Right renal cortex interstitium (tissue), 3 donors: ENCODE measurements at regions not wholly inside any gene's neighbourhood (a gene's known extent, or its start where the extent isn't known, plus 50 kb on each side); places are given as distances from the start of the nearest gene placed in this dataset.
"Not testable (repeated sequence)": the region's sequence is repeated elsewhere in the genome, so short reads cannot be mapped to it uniquely, and the experiment has no call there.

Source experiments
- DNase-seq, 3 donors: peaks; one replicate each; pipeline ENCODE4 v3.0.0-alpha.2; 2013; ENCODE audit warnings: low read depth in 3 of 3, low spot score in 2 of 3

DNA sequence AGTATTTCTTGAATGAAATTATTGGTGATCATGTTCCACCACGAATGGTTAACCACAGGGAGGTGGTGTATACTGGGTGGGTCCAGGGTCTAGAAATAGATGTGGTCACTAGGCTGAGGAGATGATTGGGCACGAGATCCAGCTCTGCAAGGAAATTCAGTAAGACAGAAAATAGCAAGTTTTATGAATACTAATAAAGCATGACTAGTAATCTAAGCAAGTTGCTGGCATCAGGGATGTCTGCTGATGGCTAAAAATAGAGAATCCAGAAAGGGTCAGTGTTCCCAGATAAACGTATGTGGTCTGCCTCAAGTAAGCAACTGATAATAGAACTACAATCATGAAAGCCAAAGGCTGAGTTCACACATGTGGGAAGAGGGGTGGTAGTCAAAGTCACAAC lies 108.3 kb upstream of the FRMD4B start:
- DNase-seq, result no peak

DNA sequence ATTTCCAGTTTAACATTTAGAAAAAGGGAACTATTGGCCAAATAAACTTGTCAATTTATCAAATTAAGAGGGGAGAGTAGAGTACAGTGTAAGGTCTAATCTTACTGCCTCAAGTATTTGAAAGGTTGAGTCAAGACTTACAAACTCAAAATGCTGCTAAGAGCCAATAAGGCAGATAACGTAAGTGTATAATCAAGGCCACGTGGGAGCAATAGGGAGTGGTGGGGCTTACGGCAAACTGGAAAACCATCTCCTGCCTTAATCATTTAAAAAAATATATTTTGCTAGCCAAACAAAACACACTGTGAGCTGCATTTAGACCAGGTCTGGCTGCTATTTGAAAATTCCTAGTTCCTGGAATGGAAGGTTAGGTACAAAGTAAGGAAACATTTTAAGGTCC lies 107.3 kb upstream of the FRMD4B start:
- DNase-seq, result no peak

DNA sequence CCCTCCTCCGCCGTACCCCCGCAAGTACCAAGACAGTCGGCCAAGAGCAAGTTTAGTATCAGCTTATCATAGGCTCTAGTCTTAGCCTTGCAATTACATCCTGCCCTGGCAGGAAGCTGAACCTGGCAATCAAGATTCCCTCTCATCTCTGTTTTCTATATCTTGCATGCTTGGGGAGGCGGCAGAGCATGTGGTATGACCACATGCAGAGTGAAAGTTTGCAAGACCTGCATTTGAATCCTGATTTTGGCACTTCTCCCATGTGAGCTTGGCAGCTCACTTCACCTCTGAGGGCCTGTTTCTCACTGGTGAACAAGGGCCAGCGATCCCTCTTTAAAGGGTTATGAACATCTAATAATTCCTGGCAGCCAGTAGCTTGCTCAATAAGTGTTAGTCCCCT lies 106.1 kb upstream of the FRMD4B start:
- DNase-seq, result no peak

DNA sequence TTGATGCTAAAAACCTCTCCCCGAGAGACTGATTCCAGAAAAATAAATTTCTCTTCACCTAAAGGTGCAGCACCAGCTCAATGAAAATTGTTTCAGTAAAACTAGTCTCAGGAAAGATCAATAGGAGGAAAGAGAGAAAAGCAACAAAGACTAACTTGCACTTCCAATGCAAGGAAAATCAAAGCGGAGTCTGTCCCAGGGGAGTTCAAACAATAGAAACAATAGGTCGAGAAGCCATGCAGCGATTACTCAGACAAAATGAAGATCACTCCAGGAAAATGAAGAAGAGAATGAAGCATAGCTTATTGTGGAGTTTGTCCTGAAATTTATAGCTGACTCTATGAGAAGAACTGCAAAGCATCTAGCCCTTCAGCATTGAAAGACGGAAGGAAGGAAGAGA lies 105.1 kb upstream of the FRMD4B start:
- no peak for DNase-seq

DNA sequence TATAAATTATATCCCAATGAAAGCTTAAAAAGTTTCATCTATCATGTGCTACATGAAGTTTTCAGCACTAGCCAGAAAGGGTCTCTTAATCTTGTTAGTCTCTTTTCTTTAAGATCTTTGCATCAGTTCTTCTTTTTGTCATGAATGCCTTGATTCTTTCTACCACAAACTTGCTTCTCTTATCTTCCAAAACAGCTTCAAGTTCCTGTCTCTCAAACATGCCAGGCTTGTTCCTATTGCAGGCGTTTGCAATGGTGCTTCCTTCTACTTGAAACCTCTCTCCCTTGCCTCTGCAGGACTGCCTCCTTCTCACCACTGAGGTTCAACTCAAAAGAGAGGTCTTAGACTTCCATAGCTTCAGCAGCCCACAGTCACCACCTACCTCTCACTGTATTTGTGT lies 104.3 kb upstream of the FRMD4B start:
- no peak for DNase-seq

DNA sequence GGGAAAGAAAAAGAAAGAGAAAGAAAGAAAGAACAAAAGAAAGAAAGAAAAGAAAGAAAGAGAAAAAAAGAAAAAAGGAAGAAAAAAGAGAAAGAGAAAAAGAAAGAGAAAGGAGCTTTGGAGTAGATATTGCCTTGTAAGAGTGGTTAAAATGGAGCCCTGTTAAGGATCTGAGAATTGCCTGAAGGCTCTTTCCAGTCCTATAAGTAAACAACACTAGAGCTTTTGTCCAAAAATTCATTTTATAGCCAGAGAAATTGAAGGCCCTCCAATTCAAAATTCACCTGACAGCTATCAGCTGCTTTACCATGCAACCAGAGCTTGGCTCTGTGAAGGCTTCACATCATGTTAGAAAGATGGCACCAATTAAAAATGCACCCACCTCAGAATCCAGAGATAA lies 102.1 kb upstream of the FRMD4B start:
- no peak for DNase-seq

DNA sequence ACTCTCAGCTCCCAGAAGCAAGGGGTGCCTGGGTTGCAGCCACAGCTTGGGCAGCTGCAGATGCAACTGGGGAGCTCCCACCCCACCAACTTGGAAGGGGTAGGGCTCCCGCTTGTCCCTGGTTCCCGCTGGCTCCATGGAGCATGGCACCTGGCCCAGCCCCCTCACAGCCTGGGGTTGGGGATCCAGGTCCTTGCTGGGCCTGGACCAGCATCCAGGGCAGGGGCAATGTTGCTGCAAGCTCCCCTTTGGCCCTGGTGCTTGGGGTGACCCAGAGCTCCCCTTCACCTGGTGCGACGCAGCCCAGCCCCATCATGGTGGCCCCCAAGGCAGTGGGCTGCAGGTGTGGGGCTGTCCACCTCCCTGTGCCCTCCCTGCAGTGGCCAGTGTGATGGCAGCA lies 99.6 kb upstream of the FRMD4B start:
- DNase-seq, result no peak

DNA sequence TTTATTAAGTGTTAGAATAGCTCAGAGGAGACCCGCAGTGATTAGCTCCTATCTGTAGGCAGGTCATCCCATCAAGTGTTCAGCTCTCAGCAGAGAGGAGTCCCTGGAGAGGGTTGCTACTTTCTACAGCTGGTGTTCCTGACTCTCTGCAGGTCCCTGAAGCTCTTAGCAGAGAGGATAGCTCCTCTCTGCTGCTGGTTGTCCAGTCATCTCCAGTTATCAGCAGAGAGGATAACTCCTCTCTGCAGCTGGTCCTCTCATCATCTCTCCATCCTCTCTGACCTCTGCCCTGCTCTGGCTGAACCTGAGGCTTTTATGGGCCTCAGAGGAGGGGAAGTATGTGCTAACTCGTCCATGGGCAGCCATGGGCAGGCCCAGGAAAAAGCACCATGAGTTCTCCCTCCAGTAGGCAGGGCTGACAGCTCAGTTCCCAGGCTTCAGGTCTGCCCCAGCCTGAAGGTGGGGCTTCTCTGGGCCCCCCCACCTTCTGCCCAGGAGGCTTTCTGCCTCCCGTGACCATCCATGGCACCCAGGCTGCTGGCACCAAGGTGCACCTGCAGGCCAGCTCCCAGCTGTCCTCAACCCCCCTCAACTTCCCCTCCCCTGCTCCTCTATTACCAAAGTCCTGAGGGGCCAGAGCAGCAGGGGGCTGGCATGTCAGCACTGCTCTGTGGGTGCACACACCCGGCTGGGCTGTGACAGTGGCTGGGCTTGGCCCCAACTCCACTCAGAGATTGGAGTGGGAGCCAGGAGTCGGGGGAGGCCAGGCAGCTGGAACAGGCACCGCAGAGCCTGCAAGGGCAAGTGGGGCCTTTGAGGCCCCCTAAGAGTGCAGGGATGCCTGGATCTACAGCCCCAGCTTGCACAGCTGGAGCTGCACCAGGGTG lies 98.9 kb upstream of the FRMD4B start:
- DNase-seq, result no peak

DNA sequence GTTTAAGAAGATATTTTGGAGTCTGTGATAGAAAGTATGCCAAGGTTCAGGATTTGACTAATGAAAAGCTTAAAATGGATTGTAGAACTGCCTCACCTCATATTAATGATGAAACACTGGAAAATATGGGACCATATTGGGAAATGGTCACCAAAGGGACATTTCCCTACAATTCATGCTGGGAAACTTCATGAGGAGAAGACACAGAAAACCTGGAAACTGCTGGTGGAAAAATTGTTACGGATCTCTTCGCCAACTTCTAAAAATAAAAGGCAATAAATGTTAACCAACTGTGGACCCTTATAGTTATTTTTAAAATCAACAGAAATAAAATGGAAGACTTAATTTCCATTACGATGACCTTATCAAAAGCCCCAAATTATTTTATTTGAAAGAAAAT lies 97.6 kb upstream of the FRMD4B start:
- no peak for DNase-seq

DNA sequence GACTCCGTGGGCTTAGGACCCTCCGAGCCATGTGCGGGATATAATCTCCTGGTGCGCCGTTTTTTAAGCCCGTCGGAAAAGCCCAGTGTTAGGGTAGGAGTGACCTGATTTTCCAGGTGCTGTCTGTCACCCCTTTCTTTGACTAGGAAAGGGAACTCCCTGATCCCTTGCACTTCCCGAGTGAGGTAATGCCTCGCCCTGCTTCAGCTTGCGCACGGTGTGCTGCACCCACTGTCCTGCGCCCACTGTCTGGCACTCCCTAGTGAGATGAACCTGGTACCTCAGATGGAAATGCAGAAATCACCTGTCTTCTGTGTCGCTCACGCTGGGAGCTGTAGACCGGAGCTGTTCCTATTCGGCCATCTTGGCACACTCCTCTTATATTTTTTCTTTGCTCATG lies 95.1 kb upstream of the FRMD4B start:
- DNase-seq, result not testable (repeated sequence)

DNA sequence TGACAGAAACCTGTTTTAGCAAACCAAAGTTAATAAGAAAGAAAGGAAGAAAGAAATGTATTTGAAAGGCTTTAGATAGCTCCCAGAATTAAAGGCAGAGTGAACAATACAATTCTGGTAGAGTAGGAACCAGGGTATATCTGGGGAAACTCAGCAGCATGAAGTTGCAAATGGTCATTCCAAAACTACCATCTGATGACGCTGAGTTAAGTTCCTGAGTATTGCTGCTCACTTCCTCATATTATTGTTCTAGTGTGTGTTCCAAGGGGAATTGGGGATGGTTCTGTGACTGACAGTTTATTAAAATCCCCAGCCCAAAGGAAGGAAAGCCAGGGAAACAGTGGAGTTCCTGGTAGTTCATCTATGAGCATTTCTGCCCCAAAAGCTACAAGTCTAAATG lies 88.3 kb upstream of the FRMD4B start:
- DNase-seq, result no peak

DNA sequence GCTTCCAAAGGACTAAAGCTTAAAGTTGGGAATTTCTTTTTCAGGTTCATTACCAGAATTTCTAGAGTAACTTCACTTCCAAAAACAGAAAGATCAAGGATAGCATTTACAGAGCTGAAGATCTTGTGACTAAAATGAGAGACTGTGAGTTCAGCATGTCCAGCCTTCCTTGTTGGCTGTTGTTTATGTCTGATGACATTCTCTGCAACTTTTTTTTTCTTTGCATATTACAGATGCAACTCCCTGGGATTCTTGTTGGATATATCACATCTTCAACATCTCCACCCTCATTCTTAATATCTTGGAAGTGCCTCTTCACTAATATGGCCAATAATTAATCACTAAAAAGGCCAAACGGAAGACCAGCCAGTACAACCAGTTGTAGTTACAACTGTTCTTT lies 86.2 kb upstream of the FRMD4B start:
- DNase-seq, result no peak

DNA sequence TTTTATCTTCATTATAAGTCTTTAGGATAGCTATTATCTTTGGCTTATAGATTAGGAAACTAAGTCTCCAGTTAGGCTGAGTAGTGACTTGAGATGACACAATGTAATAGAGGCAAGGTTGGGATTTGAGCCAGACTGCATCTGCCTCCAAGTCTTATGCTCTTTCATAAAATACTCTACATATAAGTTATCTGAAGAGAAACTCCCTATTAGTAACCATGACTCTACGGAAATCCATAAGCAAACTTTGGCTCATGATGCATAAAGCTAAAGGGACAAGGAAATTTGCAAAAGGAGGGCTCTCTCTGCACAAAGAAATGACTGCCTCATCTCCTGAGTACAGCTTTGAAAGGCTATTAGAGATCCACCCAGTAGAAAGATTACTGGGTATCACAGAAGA lies 77.6 kb upstream of the FRMD4B start:
- DNase-seq, result no peak

DNA sequence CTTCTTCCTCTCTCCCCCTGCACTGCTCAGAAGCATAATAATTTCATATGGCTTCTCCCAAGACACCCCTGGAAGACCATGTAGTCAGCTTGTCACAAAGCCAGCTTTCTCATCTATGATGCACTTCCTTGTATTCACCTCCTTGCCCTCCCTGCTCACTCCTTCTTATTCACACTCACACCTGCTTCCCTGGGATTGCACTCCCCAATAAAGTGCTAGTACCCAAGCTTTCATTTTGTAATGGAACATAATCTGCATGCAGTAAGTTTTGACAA lies 76.9 kb upstream of the FRMD4B start:
- no peak for DNase-seq

DNA sequence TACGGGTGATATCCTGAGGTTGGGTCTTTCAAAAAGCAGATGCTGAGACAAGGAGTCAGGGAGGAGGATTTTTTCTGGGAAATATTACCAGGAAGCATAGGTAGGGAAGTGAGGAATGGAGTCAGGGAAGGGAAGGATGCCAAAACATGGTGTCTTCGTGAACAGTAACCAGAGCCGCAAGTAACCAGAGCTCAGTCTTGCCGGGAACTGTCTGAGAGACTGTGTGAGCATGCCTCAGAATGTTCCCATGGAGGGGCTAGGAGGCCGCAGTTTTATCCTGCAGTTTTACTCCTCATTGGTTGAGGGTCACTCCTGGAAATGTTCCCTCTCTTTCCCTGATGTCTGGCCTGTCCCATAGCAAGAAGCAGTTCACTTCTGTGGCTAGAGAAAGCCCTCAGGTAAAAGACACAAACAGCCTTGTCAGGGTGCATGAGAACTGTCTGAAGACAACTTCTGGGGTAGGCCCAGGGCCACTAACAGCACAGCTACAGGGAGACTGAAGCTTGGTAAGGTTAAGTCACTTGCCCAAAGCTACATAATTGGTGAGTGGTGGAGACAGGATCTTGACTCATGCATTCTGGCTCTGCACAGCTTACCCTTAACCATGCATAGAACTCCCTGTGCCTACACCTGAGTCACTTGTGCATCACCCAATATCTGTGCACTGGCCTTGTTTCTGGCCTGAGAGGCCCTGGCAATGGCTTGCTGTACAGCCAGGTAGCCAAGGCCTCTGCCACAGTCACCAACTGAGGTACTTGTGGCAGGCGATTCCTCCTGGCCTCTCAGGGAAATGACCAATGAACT lies 76.3 kb upstream of the FRMD4B start:
- DNase-seq, result no peak

DNA sequence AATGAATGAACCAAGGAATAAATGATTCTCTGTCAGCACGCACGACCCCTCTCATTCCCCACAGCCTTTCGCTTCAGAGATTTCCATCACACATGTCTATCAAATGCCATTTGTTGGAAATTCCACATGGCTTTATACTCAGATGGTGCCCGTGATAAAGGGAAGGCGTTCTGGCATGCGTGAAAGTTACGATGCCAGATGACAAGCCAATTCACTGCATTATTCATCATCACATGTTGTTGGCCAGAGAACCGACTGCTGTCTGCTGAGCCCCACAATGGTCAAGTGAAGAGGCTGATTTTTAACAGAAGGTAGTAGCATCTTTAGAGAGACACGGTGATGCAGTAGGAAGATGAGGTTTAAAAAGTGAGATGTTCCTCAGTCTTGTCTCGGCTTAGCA lies 74.1 kb upstream of the FRMD4B start:
- no peak for DNase-seq

DNA sequence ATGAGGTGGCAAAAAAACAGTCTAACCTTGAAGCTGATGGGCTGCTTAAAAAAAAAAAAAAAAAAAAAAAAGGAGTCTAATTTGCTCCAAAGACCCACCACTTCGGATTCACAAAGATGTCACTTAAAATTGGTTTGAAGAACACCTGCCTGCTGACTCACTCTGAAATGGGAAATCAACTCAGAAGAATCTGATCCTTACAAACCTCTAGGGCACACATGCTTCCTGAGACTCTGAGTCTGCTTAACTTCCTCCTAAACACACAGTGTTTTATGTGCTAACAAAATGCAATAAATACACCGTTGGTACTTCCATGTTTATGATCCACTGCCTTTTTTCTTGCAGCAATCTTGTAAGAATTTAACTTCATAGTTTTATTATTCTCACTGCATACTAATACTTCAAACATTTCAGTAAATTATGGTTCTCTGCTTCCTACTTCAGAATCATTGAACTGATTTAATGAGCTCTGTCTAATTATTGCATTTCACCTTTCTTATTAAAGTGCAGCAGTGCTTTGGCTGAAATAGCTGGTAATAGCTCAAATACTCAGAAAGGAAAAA lies 73.0 kb upstream of the FRMD4B start:
- DNase-seq, result no peak

DNA sequence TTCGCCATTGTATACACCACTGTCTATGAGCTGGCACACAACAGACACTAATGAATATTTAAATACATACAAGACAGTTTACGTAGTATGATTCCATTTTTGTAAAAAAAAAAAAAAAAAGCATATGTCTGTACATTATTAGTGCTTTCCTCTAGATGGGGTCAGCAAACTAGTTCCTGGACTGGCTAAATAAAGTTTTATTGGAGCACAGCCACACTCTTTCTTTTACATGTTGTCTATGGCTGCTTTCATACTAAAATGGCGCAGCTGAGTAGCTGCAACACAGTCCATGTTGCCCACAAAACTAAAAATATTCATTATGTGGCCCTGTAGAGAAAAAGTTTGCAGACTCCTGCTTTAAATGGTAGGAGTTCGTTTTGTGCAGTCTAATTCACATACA lies 70.7 kb upstream of the FRMD4B start:
- no peak for DNase-seq

DNA sequence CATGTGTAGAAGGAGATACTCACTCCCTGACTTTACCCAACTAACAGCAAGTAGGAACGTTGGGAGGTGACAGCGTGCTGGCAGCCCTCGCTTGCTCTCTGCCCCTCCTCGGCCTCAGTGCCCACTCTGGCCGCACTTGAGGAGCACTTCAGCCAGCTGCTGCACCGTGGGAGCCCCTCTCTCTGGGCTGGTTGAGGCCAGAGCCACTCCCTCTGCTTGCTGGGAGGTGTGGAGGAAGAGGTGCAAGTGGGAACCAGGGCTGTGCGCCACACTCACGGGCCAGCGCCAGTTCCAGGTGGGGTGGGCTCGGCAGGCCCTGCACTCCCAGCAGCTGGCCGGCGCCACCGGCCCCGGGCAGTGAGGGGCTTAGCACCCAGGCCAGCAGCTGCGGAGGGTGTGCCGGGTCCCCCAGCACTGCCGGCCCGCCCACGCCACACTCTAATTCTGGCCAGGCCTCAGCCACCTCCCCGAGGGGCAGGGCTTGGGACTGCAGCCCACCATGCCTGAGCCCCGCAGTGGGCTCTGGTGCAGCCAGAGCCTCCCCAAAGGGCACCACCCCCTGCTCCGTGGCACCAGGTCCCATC lies 68.4 kb upstream of the FRMD4B start:
- no peak for DNase-seq

DNA sequence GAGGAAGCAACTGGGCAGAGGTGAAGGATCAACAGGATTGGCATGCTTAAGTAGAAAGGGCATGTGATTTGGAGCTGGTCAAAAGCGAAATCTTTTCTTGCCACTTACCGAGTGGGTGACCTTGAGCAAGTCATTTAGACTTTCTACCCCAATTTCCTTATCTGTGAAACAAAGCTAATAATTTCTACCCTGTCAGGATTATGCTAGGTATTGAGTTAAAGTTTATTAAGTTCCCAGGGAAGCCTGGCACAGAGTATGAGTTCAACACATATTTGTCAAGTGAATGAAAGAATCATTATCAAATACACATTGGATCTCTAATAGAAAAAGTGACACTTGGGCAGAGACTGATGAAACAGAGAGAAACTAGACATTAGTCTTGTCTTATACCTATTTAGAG lies 66.4 kb upstream of the FRMD4B start:
- DNase-seq, result no peak

DNA sequence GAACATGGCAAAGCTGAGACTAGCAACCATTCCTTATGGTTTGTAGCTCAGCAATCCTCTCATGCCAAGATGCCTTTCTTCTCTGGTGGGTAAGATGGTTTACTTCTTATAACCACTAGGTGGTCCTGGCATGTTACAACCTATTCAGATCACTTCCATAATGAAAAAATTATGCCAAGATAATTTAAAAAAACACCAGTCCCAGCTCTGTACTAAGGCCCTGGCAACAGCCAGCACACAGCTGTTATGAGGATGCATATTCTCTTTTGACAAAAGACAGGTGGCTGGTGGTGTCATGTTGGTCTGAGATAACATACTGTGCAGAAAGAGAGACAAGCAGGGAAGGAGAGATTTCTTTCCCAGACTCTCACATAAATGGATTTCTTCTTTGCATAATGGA lies 65.7 kb upstream of the FRMD4B start:
- no peak for DNase-seq

DNA sequence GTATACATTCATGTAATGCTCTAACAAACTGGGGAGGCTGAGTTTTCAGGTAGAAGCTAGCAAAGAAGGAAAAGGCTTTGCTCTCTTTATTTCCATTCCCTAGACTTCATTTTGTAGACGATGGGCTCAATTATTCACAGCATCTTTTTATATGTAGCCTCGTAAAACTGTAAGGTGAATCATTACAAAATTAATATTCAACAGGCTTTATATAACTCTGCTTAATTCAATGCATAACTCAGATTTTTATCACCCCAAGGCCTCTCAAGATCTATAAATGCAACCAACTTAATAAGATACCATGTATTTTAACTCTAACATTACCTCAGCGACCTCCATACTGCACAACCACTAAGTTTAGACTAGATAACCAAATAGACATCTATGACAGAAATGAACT lies 63.0 kb upstream of the FRMD4B start:
- no peak for DNase-seq
